Mesendoderm (in vitro differentiated cells): ENCODE measurements at regions not wholly inside any gene's neighbourhood (a gene's known extent, or its start where the extent isn't known, plus 50 kb on each side); places are given as distances from the start of the nearest gene placed in this dataset.
"Not testable (repeated sequence)": the region's sequence is repeated elsewhere in the genome, so short reads cannot be mapped to it uniquely, and the experiment has no call there.

Experiments used
- DNase-seq: peaks from one replicate; pipeline ENCODE4 v3.0.0; 2013
- H2AK5ac ChIP-seq: 2 replicates; pipeline ENCODE4 v1.6.1; 2013; ENCODE audit warnings: low read length, inconsistent platforms
- H2BK120ac ChIP-seq: 2 replicates; pipeline ENCODE4 v1.6.1; 2013; ENCODE audit warnings: low read depth, mild to moderate bottlenecking, low read length, moderate library complexity, mixed read lengths
- H2BK15ac ChIP-seq: replicated peaks from 2 replicates; pipeline ENCODE4 v1.6.1; 2013; ENCODE audit warnings: low read depth, mild to moderate bottlenecking, moderate library complexity
- H2BK5ac ChIP-seq: 2 replicates; pipeline ENCODE4 v1.6.1; 2013; ENCODE audit warnings: low read length, inconsistent platforms
- H3K18ac ChIP-seq: 2 replicates; pipeline ENCODE4 v1.6.1; 2013; ENCODE audit warnings: mild to moderate bottlenecking, low read length, mixed read lengths
- H3K23ac ChIP-seq: one replicate; pipeline ENCODE4 v1.6.1; 2013; ENCODE audit warnings: low read length
- H3K27ac ChIP-seq: 2 replicates; pipeline ENCODE4 v1.5.1; 2013; ENCODE audit warnings: low read depth, mild to moderate bottlenecking, inconsistent platforms, low read length, moderate library complexity
- H3K27me3 ChIP-seq: 2 replicates; pipeline ENCODE4 v1.6.1; 2013; ENCODE audit warnings: low read length, control low read depth, mild to moderate bottlenecking, inconsistent platforms; ENCODE audit not compliant: insufficient read depth, poor library complexity
- H3K36me3 ChIP-seq: 2 replicates; pipeline ENCODE4 v1.6.1; 2013; ENCODE audit warnings: low read length, inconsistent platforms; ENCODE audit not compliant: control insufficient read depth, insufficient read depth
- H3K4ac ChIP-seq: one replicate; pipeline ENCODE4 v1.6.1; 2013; ENCODE audit warnings: low read depth, mild to moderate bottlenecking, low read length, moderate library complexity
- H3K4me1 ChIP-seq: 2 replicates; pipeline ENCODE4 v1.6.1; 2013; ENCODE audit warnings: low read depth, low read length, inconsistent platforms; ENCODE audit not compliant: control insufficient read depth
- H3K4me2 ChIP-seq: 2 replicates; pipeline ENCODE4 v1.6.1; 2013; ENCODE audit warnings: low read length
- H3K4me3 ChIP-seq: 2 replicates; pipeline ENCODE4 v1.5.1; 2013; ENCODE audit warnings: mild to moderate bottlenecking, low read length
- H3K56ac ChIP-seq: one replicate; pipeline ENCODE4 v1.6.1; 2013; ENCODE audit warnings: low read length
- H3K79me1 ChIP-seq: 2 replicates; pipeline ENCODE4 v1.6.1; 2013; ENCODE audit warnings: low read length, inconsistent platforms
- H3K79me2 ChIP-seq: 2 replicates; pipeline ENCODE4 v1.6.1; 2013; ENCODE audit warnings: mild to moderate bottlenecking, low read length; ENCODE audit not compliant: control insufficient read depth, insufficient read depth
- H3K9ac ChIP-seq: 2 replicates; pipeline ENCODE4 v1.6.1; 2013; ENCODE audit warnings: low read length, inconsistent platforms
- H4K5ac ChIP-seq: one replicate; pipeline ENCODE4 v1.6.1; 2013; ENCODE audit warnings: low read length
- H4K8ac ChIP-seq: one replicate; pipeline ENCODE4 v1.6.1; 2013; ENCODE audit warnings: low read depth, mild to moderate bottlenecking, control low read depth, low read length, moderate library complexity
- WGBS: extraction: QIAGEN DNeasy Blood & Tissue Kit; methylation state at CpG from one replicate; pipeline ENCODE4 v1.1.7; 2013; ENCODE audit warnings: low lambda C conversion rate, missing lambda C conversion rate; ENCODE audit not compliant: insufficient coverage; ENCODE audit errors: extremely low coverage; 5-methylcytosine and 5-hydroxymethylcytosine counted together

DNA sequence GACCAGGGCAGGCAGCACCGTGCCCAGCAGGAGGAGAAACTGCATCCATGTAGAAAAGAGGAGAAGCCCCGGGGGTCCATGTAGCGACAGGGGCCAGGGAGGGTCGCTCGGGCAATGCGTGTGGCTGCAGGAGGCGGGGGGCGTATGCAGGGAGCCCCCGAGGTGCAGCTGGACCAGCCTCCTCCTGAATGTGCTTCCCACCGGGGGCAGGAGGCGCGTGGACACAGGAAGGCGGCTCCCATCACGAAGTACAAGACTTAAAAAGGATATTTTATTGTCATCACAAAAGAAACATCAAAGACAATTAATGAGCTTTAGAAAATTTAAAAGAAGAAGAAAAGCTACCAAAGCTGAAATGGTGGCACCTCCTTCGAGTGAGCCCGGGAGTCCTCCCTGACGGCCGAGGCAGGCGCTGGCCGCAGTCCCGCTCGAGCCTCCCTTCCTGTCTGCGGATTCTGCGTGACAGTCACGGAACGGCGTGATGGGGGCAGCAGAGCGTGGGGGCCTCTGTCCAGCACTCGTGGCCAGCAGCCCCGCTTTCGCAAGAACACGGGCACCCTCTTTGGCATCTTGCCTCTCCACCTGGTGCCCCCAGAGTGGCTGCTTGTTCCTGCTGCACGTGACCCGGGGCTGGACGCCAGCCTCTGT, 238.0 kb downstream of the TMEM121 start:
- H3K56ac ChIP-seq, H4K5ac ChIP-seq, H2BK15ac ChIP-seq, H2BK5ac ChIP-seq, H3K4ac ChIP-seq, H4K8ac ChIP-seq, H3K9ac ChIP-seq, H3K79me1 ChIP-seq, H3K4me1 ChIP-seq, H3K36me3 ChIP-seq, H3K23ac ChIP-seq, H3K18ac ChIP-seq, H3K27me3 ChIP-seq, H3K4me3 ChIP-seq, H2AK5ac ChIP-seq, H3K27ac ChIP-seq, H3K4me2 ChIP-seq, H3K79me2 ChIP-seq, DNase-seq, H2BK120ac ChIP-seq: not testable (repeated sequence)
- no CpG with 5 or more reads among the region's 35 CpGs for WGBS

DNA sequence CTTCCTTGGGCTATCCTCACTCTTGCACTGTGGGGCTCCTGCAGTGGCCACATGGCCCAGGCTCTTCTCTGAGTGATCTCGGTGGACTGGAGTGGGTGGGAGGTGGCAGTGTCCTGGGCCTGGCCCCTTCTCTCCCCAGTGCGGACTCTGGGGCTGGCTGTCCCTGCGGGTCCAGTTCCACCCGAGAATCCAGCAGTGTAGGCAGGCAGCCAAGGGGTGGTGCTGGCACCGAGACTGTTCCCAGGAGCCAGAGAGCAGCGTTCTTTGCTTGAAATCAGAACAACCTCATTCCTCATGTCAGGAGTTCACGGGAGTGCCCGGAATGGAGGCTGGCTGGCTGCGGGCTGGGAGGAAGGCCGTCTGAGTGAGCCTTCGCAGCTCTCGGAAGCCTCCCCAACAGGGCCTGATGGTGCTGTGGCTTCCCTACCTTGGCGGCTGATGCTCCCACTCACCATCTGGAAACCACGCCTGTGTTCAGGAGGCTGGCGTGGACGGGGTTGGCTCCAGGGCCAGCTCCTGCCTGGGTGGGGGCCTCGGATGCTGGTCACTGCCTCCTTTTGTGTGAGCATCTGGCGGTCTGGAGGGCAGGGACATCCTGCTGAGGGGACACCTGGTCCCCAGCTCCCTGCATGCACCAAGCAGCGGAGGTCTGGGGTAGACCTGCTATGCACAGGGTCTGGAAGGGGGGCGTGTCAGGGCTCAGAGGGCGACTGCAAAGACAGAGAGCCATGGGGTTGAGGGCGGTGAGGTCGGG, 238.9 kb downstream of the TMEM121 start:
- not testable (repeated sequence) for H3K4me1 ChIP-seq, H3K4me3 ChIP-seq, H3K9ac ChIP-seq, H3K4ac ChIP-seq, H2BK15ac ChIP-seq, H3K23ac ChIP-seq, H2BK5ac ChIP-seq, H3K18ac ChIP-seq, H3K56ac ChIP-seq, H3K27me3 ChIP-seq, H4K5ac ChIP-seq, H4K8ac ChIP-seq, H3K4me2 ChIP-seq, DNase-seq, H3K79me2 ChIP-seq, H3K79me1 ChIP-seq, H2BK120ac ChIP-seq, H2AK5ac ChIP-seq, H3K36me3 ChIP-seq, H3K27ac ChIP-seq
- WGBS: no CpG with 5 or more reads among the region's 23 CpGs

DNA sequence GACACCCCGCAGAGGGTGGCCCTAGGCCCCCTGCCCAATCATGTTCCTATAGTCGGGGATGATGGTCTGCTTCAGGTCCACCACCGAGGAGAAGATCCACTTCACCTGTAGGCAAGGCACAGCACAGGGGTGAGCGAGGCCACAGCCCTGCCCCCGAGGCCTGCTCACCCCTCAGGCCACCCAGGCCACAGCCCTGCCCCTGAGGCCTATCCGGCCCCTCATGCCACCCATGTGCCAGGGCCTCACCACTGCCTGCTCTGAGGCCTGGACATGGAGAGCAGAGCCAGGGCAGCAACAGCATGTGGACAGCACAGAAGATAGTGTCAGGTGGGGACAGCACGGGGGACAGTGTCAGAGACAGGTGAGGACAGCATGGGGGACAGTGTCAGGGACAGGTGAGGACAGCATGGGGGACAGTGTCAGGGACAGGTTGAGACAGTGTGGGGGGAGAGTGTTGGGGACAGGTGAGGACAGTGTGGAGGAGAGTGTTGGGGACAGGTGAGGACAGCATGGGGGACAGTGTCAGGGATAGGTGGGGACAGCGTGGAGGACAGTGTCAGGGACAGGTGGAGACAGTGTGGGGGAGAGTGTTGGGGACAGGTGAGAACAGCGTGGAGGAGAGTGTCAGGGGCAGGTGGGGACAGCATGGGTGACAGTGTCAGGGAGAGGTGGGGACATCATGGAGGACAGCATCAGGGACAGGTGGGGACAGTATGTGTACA, 239.7 kb downstream of the TMEM121 start:
- DNase-seq: no peak
- H3K27me3 ChIP-seq: no peaks in the 10 kb centered on the region
- no peak overlapping the region for H3K18ac ChIP-seq
- H2BK15ac ChIP-seq: no peak overlapping the region
- no peak overlapping the region for H3K27ac ChIP-seq
- H3K36me3 ChIP-seq: no peaks in the 10 kb centered on the region
- no peak overlapping the region for H2BK120ac ChIP-seq
- no peak overlapping the region for H3K56ac ChIP-seq
- no peak overlapping the region for H3K4ac ChIP-seq
- H3K9ac ChIP-seq: no peak overlapping the region
- no peak overlapping the region for H4K8ac ChIP-seq
- H2BK5ac ChIP-seq: no peak overlapping the region
- no peak overlapping the region for H2AK5ac ChIP-seq
- no peak overlapping the region for H3K4me2 ChIP-seq
- H3K4me3 ChIP-seq: peak overlapping the region; percentile 19
- no peaks in the 10 kb centered on the region for H3K79me1 ChIP-seq
- no peaks in the 10 kb centered on the region for H3K4me1 ChIP-seq
- H4K5ac ChIP-seq: no peak overlapping the region
- no peak overlapping the region for H3K23ac ChIP-seq
- H3K79me2 ChIP-seq: no peaks in the 10 kb centered on the region
- no CpG with 5 or more reads among the region's 9 CpGs for WGBS

DNA sequence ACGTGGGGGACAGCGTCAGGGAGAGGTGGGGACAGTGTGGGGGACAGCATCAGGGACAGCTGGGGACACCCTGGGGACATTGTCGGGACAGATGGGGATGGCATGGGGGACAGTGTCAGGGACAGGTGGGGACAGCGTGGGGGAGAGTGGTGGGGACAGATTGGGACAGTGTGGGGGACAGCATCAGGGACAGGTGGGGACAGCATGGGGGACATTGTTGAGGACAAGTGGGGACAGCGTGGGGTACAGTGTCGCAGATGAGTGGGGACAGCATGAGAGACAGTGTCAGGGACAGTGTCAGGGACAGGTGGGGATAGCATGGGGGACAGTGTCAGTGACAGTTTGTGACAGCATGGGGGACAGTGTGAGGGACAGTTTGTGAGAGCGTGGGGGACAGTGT, 240.9 kb downstream of the TMEM121 start:
- no peak overlapping the region for H3K4me3 ChIP-seq
- H3K27me3 ChIP-seq: no peaks in the 10 kb centered on the region
- H2AK5ac ChIP-seq: no peak overlapping the region
- H3K4me1 ChIP-seq: no peaks in the 10 kb centered on the region
- no peak overlapping the region for H3K4ac ChIP-seq
- H3K36me3 ChIP-seq: no peaks in the 10 kb centered on the region
- DNase-seq: no peak
- H2BK120ac ChIP-seq: no peak overlapping the region
- H3K23ac ChIP-seq: no peak overlapping the region
- no peak overlapping the region for H3K56ac ChIP-seq
- H4K8ac ChIP-seq: no peak overlapping the region
- no peak overlapping the region for H2BK15ac ChIP-seq
- H3K79me2 ChIP-seq: no peaks in the 10 kb centered on the region
- no peak overlapping the region for H3K27ac ChIP-seq
- no peaks in the 10 kb centered on the region for H3K79me1 ChIP-seq
- H3K9ac ChIP-seq: no peak overlapping the region
- no CpG with 5 or more reads among the region's 7 CpGs for whole genome bisulfite sequencing
- H4K5ac ChIP-seq: no peak overlapping the region
- no peak overlapping the region for H2BK5ac ChIP-seq
- no peak overlapping the region for H3K18ac ChIP-seq
- H3K4me2 ChIP-seq: no peak overlapping the region

DNA sequence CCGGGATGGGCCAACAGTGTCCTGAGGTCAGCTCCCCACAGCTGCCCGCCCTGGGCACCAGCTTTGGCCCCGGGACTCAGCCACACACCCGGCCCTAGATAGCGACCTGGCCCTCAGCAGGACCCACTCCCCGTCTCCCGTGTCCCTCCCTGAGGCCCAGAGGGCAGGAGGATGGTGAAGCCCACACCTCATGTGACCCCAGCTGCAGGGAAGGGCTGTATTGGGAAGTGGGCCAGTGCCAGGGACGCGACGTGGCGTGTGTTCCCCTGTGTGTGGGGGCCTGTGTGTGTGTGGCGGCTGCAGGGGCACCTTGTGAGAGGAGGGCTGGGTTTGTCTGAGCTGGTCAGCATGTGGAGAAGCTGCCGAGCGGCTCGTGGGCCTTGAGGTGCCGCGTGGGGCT, 241.7 kb downstream of the TMEM121 start:
- H3K56ac ChIP-seq: not testable (repeated sequence)

More for the DNA sequence above, 241.7 kb downstream of the TMEM121 start:
- not testable (repeated sequence) for H2BK5ac ChIP-seq, H4K5ac ChIP-seq, H3K18ac ChIP-seq, H3K27ac ChIP-seq, H3K4ac ChIP-seq, H3K4me2 ChIP-seq, H3K4me3 ChIP-seq, H2AK5ac ChIP-seq, DNase-seq, H2BK15ac ChIP-seq, H3K9ac ChIP-seq, H3K4me1 ChIP-seq, H3K79me1 ChIP-seq, H4K8ac ChIP-seq, H3K79me2 ChIP-seq, H2BK120ac ChIP-seq, H3K36me3 ChIP-seq, H3K23ac ChIP-seq, H3K27me3 ChIP-seq
- no CpG with 5 or more reads among the region's 17 CpGs for WGBS
